Endothelial cell of umbilical vein (primary cell): ENCODE measurements at regions not wholly inside any gene's neighbourhood (a gene's known extent, or its start where the extent isn't known, plus 50 kb on each side); places are given as distances from the start of the nearest gene placed in this dataset.
A peak's percentile ranks its signal among the peaks of the same experiment; 100 is the strongest.

ENCODE experiments used
- BruUV-seq: library from RNA; stranded (reverse); fragments of 400-500 nt; replicated peaks from 2 replicates; lab custom pipeline; 2021; lab: Mats Ljungman, UMichigan
- CTCF ChIA-PET: fragments of 300-600, 350-600 bp; sonication (Branson Sonifier 250); formaldehyde crosslinking; loops from one replicate; lab custom pipeline; 2021; ENCODE audit warnings: antibody characterized with exemption, inconsistent platforms; lab: Charles Lee
- POLR2A ChIA-PET: fragments of 300-600, 350-600 bp; sonication (Branson Sonifier 250); formaldehyde crosslinking; loops from one replicate; lab custom pipeline; 2021; ENCODE audit warnings: antibody characterized with exemption, inconsistent platforms; lab: Charles Lee
- DNase-seq: peaks from one replicate; pipeline ENCODE4 v3.0.0-alpha.2; 2011; ENCODE audit warnings: low read depth, low spot score
- FAIRE-seq: peaks from 2 replicates; lab custom pipeline; 2011; peaks lifted over from hg19 to GRCh38; lab: Jason Lieb, UNC
- H2AFZ ChIP-seq: 2 replicates; pipeline ENCODE4 v1.6.0; 2012; ENCODE audit warnings: low read depth, low read length, control low read depth, inconsistent platforms
- H3K27ac ChIP-seq: 2 replicates; pipeline ENCODE4 v1.5.1; 2011; ENCODE audit warnings: low read depth, mild to moderate bottlenecking, control low read depth, low read length, moderate library complexity; ENCODE audit not compliant: insufficient read depth
- H3K27me3 ChIP-seq, 2 experiments: 2 replicates each; pipeline versions ENCODE4 v1.6.0 to v1.6.1; 2011; ENCODE audit warnings: low read length in 2 of 2, mixed read lengths in 1 of 2; ENCODE audit not compliant: control insufficient read depth in 2 of 2, insufficient read depth in 2 of 2
- H3K36me3 ChIP-seq, 2 experiments: 2 replicates in 1 of 2; 3 replicates in 1 of 2; pipeline ENCODE4 v1.5.1; 2011; ENCODE audit warnings: low read length in 2 of 2, mild to moderate bottlenecking in 1 of 2, moderate library complexity in 1 of 2; ENCODE audit not compliant: control insufficient read depth in 2 of 2, insufficient read depth in 2 of 2; ENCODE audit errors: extremely low read depth in 1 of 2
- H3K4me1 ChIP-seq: 3 replicates; pipeline ENCODE4 v1.5.1; 2011; ENCODE audit warnings: mild to moderate bottlenecking, low read length; ENCODE audit not compliant: control insufficient read depth, insufficient read depth; ENCODE audit errors: extremely low read depth
- H3K4me2 ChIP-seq: 2 replicates; pipeline ENCODE4 v1.6.1; 2011; ENCODE audit warnings: low read length, control low read depth, mixed read lengths; ENCODE audit not compliant: insufficient read depth
- H3K4me3 ChIP-seq, 3 experiments: fragments of 200-600 bp in 1 of 3; sonication (generic), shearing (Covaris generic) in 1 of 3; replicated peaks in 1 of 3; 2 replicates each; pipeline ENCODE4 v1.5.1; 2011 to 2016; ENCODE audit warnings: control low read depth in 3 of 3, low read length in 3 of 3, mild to moderate bottlenecking in 2 of 3, inconsistent platforms in 1 of 3, low read depth in 1 of 3, moderate library complexity in 1 of 3; ENCODE audit not compliant: insufficient read depth in 1 of 3
- H3K79me2 ChIP-seq: 2 replicates; pipeline ENCODE4 v1.6.0; 2012; ENCODE audit warnings: low read length, inconsistent platforms; ENCODE audit not compliant: control insufficient read depth, insufficient read depth
- H3K9ac ChIP-seq: replicated peaks from 2 replicates; pipeline ENCODE3; 2011; ENCODE audit warnings: low read length, control low read depth; ENCODE audit not compliant: insufficient read depth; ENCODE audit errors: extremely low read depth
- H3K9me1 ChIP-seq: replicated peaks from 3 replicates; pipeline ENCODE4 v1.6.0; 2011; ENCODE audit warnings: mild to moderate bottlenecking, low read length; ENCODE audit not compliant: control insufficient read depth, insufficient read depth; ENCODE audit errors: extremely low read depth
- H3K9me3 ChIP-seq: replicated peaks from 2 replicates; pipeline ENCODE4 v1.5.1; 2012; ENCODE audit warnings: low read length, inconsistent platforms; ENCODE audit not compliant: control insufficient read depth, insufficient read depth
- H4K20me1 ChIP-seq: replicated peaks from 2 replicates; pipeline ENCODE3; 2011; ENCODE audit warnings: mild to moderate bottlenecking, low read length; ENCODE audit not compliant: control insufficient read depth, insufficient read depth; ENCODE audit errors: extremely low read depth
- CTCF ChIP-seq, 2 donors: IDR thresholded peaks; 1 replicate in 1 of 2; 2 replicates in 1 of 2; pipeline ENCODE4 v1.5.1; 2011; ENCODE audit warnings: low read length in 2 of 2, mild to moderate bottlenecking in 2 of 2, moderate library complexity in 2 of 2, control low read depth in 1 of 2, inconsistent platforms in 1 of 2, low read depth in 1 of 2; ENCODE audit not compliant: insufficient read depth in 1 of 2; ENCODE audit errors: extremely low read depth in 1 of 2
- EZH2 ChIP-seq: IDR thresholded peaks from 2 replicates; pipeline ENCODE4 v1.6.1; 2012; ENCODE audit warnings: borderline replicate concordance, low read depth, mild to moderate bottlenecking, moderate library complexity, low read length, inconsistent platforms; ENCODE audit not compliant: severe bottlenecking
- FOS ChIP-seq: IDR thresholded peaks from 2 replicates; pipeline ENCODE4 v1.6.1; 2011; ENCODE audit warnings: mild to moderate bottlenecking, low read length, moderate library complexity, borderline replicate concordance; ENCODE audit not compliant: insufficient read depth
- GATA2 ChIP-seq: IDR thresholded peaks from 2 replicates; pipeline ENCODE4 v1.7.0; 2011; ENCODE audit warnings: low read depth, mild to moderate bottlenecking, moderate library complexity, mixed read lengths, low read length; ENCODE audit not compliant: insufficient read length, insufficient read depth
- JUN ChIP-seq: IDR thresholded peaks from 2 replicates; pipeline ENCODE4 v1.6.1; 2011; ENCODE audit warnings: borderline replicate concordance, low read depth; ENCODE audit not compliant: insufficient read length, insufficient read depth
- MYC ChIP-seq: IDR thresholded peaks from one replicate; pipeline ENCODE4 v1.6.1; 2011; ENCODE audit warnings: mild to moderate bottlenecking, low read depth, low read length
- POLR2A ChIP-seq: IDR thresholded peaks from 2 replicates; pipeline ENCODE4 v1.6.1; 2012; ENCODE audit warnings: low read depth, mild to moderate bottlenecking, control low read depth, low read length
- POLR2AphosphoS5 ChIP-seq: IDR thresholded peaks from 2 replicates; pipeline ENCODE4 v1.6.1; 2012; ENCODE audit warnings: low read depth, mild to moderate bottlenecking, control low read depth, low read length, moderate library complexity; ENCODE audit not compliant: insufficient read depth
- dilution Hi-C: fragments of 300-500 bp; cut with MboI; formaldehyde crosslinking; loops from one replicate; pipeline ENCODE4 v1.15.0; 2019; ENCODE audit warnings: low sequenced_read_pairs; ENCODE audit not compliant: extremely low pct_ligation_motif_present
- intact Hi-C: fragments of 100-400 bp; cut with micrococcal nuclease; formaldehyde crosslinking; loops from one replicate; pipeline ENCODE4 v1.10.0; 2022
- TF ChIP-seq, protein P1 (sequence below): IDR thresholded peaks from 2 replicates; pipeline ENCODE4 v1.6.1; 2011; ENCODE audit not compliant: insufficient read depth, insufficient read length

DNA sequence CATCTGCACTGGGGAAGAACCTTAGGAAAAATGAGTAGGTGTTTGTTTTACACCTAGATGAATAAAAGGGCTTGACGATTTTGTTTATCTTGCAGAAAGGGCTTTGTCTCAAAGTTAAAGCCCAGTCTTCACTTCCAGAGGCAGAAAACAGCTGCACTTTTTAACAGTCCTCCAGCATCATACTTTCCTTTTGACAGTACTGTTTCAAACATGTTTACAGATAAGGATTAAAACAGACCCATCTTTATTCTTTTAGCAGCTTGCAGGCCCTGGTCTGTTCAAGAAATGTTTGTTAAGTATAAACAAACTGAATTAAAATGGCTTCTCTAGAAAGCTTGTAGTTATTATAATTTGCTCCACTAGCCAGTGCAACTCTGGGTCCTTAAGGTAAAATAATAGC lies 374.2 kb downstream of the EPHA7 start:
- Histone ChIP-seq H3K9me3 (no peaks in the 10 kb centered on the region), H3K9ac (no peak overlapping the region), H3K27ac (no peak overlapping the region), H3K4me1 (peaks cover 9% of the 10 kb centered on the region), H3K4me3 (no peak overlapping the region), H3K4me2 (no peak overlapping the region), H3K27me3 (no peaks in the 10 kb centered on the region), H3K79me2 (no peaks in the 10 kb centered on the region), H3K9me1 (no peaks in the 10 kb centered on the region), H3K36me3 (no peaks in the 10 kb centered on the region), H4K20me1 (no peaks in the 10 kb centered on the region), H2AFZ (no peak overlapping the region)
- ChIA-PET POLR2A (no interaction called here), CTCF (interaction anchor here (1.3 to 2.2 kb wide), 2 partner anchors 14 to 15 kb away, joined by 3 to 5 read pairs; no protein-coding TSS in a partner anchor)
- BruUV-seq: no TSS peak
- FAIRE-seq: no peak
- TF ChIP-seq, protein P1, sequence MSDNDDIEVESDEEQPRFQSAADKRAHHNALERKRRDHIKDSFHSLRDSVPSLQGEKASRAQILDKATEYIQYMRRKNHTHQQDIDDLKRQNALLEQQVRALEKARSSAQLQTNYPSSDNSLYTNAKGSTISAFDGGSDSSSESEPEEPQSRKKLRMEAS: no peak
- intact Hi-C loops (no loop called here), dilution Hi-C loops (no loop called here)
- DNase-seq: no peak

DNA sequence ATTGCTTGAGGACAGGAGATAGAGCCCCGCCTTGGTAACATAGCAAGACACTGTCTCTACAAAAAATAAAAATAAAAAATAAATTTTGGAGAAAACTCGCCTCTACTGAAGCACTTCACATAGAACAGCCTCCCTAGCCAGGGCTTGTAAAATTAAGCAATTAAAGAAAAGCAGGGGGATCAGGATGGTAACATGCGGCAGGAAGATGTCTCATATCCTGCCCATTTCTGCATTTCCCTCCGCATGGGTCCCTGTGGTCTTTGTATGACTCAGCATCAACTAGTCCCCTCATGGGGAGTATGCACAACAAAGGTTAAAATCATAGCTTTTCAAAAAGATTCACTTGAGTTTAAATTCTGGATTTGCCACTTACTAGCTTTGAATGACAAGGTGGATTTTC lies 379.0 kb downstream of the EPHA7 start:
- Histone ChIP-seq H3K27ac (peak overlapping the region; percentile 57), H2AFZ (peak overlapping the region; percentile 67), H3K9ac (no peak overlapping the region), H3K27me3 (no peaks in the 10 kb centered on the region), H3K79me2 (no peaks in the 10 kb centered on the region), H3K9me1 (no peaks in the 10 kb centered on the region), H3K36me3 (no peaks in the 10 kb centered on the region), H3K9me3 (no peaks in the 10 kb centered on the region), H3K4me3 (no peak overlapping the region), H4K20me1 (no peaks in the 10 kb centered on the region), H3K4me2 (peak overlapping the region; percentile 57), H3K4me1 (peaks cover 20% of the 10 kb centered on the region)
- dilution Hi-C loops (no loop called here), intact Hi-C loops (loop anchor here (2.0 kb wide), 2 partner anchors 62 to 378 kb away; partner anchors contain the start of gene EPHA7)
- DNase-seq: peak; percentile 76
- TF ChIP-seq POLR2AphosphoS5: peak; percentile 85
- no peak for TF ChIP-seq POLR2A
- peak; percentile 95 for TF ChIP-seq FOS
- no peak for TF ChIP-seq CTCF (IDR thresholded peaks at IDR 0.05; ENCODE audit: extremely low read depth in 1 of 2, insufficient read depth in 1 of 2, low read depth in 1 of 2, low read length in 2 of 2)
- peak; percentile 74 for TF ChIP-seq MYC
- peak; percentile 84 for TF ChIP-seq JUN
- TF ChIP-seq GATA2: no peak
- TF ChIP-seq EZH2: no peak
- TF ChIP-seq, protein P1: no peak
- ChIA-PET CTCF (interaction anchor here (0.9 to 8.4 kb wide), 2 partner anchors 379 to 384 kb away, joined by 5 to 103 read pairs; partner anchors contain the start of gene EPHA7), POLR2A (no interaction called here)
- FAIRE-seq: peak; percentile 95
- no TSS peak for BruUV-seq
